CD4-positive, alpha-beta memory T cell (primary cell): ENCODE measurements at regions not wholly inside any gene's neighbourhood (a gene's known extent, or its start where the extent isn't known, plus 50 kb on each side); places are given as distances from the start of the nearest gene placed in this dataset.
A peak's percentile ranks its signal among the peaks of the same experiment; 100 is the strongest.

Experiments
- CTCF ChIA-PET: fragments of 350-600 bp; sonication (Branson Sonifier 250); formaldehyde crosslinking; loops from one replicate; lab custom pipeline; 2021; ENCODE audit warnings: inconsistent platforms; ENCODE audit not compliant: partially characterized antibody; lab: Charles Lee
- POLR2A ChIA-PET: fragments of 350-600 bp; sonication (Branson Sonifier 250); formaldehyde crosslinking; loops from one replicate; lab custom pipeline; 2021; ENCODE audit not compliant: partially characterized antibody; lab: Charles Lee
- DNase-seq, 5 donors: peaks; one replicate each; pipeline versions ENCODE4 v3.0.0 to v3.0.0-alpha.2; 2020 to 2022; ENCODE audit warnings: mixed read lengths in 1 of 5
- H3K27ac ChIP-seq: one replicate; pipeline ENCODE4 v1.7.0; 2013; ENCODE audit warnings: low read depth, low read length
- H3K27me3 ChIP-seq: 2 replicates; pipeline ENCODE4 v1.7.0; 2013; ENCODE audit warnings: mild to moderate bottlenecking, low read length, moderate library complexity; ENCODE audit not compliant: insufficient read depth
- H3K36me3 ChIP-seq: 2 replicates; pipeline ENCODE4 v1.7.0; 2013; ENCODE audit warnings: mild to moderate bottlenecking, low read length, moderate library complexity; ENCODE audit not compliant: insufficient read depth
- H3K4me1 ChIP-seq: 2 replicates; pipeline ENCODE4 v1.7.0; 2013; ENCODE audit warnings: mild to moderate bottlenecking, low read length, moderate library complexity; ENCODE audit not compliant: insufficient read depth
- H3K4me3 ChIP-seq, 2 donors: one replicate each; pipeline ENCODE4 v1.7.0; 2013; ENCODE audit warnings: low read length in 2 of 2, mild to moderate bottlenecking in 1 of 2
- H3K9me3 ChIP-seq, 2 donors: one replicate each; pipeline ENCODE4 v1.7.0; 2013; ENCODE audit warnings: low read length in 2 of 2, control low read depth in 1 of 2; ENCODE audit not compliant: control insufficient read depth in 1 of 2
- H3K27ac Mint-ChIP-seq, 7 donors: one replicate each; pipeline ENCODE4 v1.8.0; 2020 to 2021; ENCODE audit warnings: mixed read lengths in 7 of 7, mild to moderate bottlenecking in 6 of 7, inconsistent platforms in 3 of 7, moderate library complexity in 3 of 7
- H3K27me3 Mint-ChIP-seq, 2 donors: one replicate each; pipeline ENCODE4 v1.8.0; 2020 to 2021; ENCODE audit warnings: mixed read lengths in 2 of 2
- H3K36me3 Mint-ChIP-seq, 2 donors: one replicate each; pipeline ENCODE4 v1.8.0; 2020 to 2021; ENCODE audit warnings: mixed read lengths in 2 of 2, inconsistent platforms in 1 of 2, mild to moderate bottlenecking in 1 of 2
- H3K4me1 Mint-ChIP-seq, 4 donors: one replicate each; pipeline ENCODE4 v1.8.0; 2020 to 2021; ENCODE audit warnings: mixed read lengths in 4 of 4, mild to moderate bottlenecking in 1 of 4
- H3K4me3 Mint-ChIP-seq, 8 donors: one replicate each; pipeline ENCODE4 v1.8.0; 2020 to 2021; ENCODE audit warnings: mixed read lengths in 8 of 8, mild to moderate bottlenecking in 7 of 8, moderate library complexity in 6 of 8, inconsistent platforms in 3 of 8
- H3K9me3 Mint-ChIP-seq, 8 donors: one replicate each; pipeline ENCODE4 v1.8.0; 2020 to 2021; ENCODE audit warnings: mixed read lengths in 8 of 8, mild to moderate bottlenecking in 5 of 8, inconsistent platforms in 3 of 8, moderate library complexity in 1 of 8
- intact Hi-C: fragments of 100-400 bp; cut with micrococcal nuclease; formaldehyde crosslinking; loops from one replicate; pipeline ENCODE4 v1.15.1; 2023

GRCh38 chr2:6577960-6578359 is 287.7 kb downstream of the CMPK2 start:
- CTCF ChIA-PET: no interaction called here
- Mint-ChIP-seq H3K9me3 (peaks cover 0 to 4% (median 0%) of the 10 kb centered on the region in 8 donors), H3K4me3 (no peak overlapping the region), H3K27ac (no peak overlapping the region), H3K36me3 (no peaks in the 10 kb centered on the region), H3K4me1 (no peaks in the 10 kb centered on the region), H3K27me3 (peaks cover 0 to 3% of the 10 kb centered on the region in 2 donors)
- DNase-seq: no peak
- POLR2A ChIA-PET: no interaction called here
- intact Hi-C loops: no loop called here
- Histone ChIP-seq H3K27me3 (no peaks in the 10 kb centered on the region), H3K9me3 (no peaks in the 10 kb centered on the region), H3K4me1 (no peaks in the 10 kb centered on the region), H3K27ac (no peak overlapping the region), H3K36me3 (no peaks in the 10 kb centered on the region), H3K4me3 (no peak overlapping the region)

GRCh38 chr2:6578416-6578815 is 287.3 kb downstream of the CMPK2 start:
- Histone ChIP-seq H3K9me3 (no peaks in the 10 kb centered on the region), H3K4me1 (no peaks in the 10 kb centered on the region), H3K36me3 (no peaks in the 10 kb centered on the region), H3K4me3 (no peak overlapping the region), H3K27ac (no peak overlapping the region), H3K27me3 (no peaks in the 10 kb centered on the region)
- Mint-ChIP-seq H3K27me3 (peaks cover 0 to 3% of the 10 kb centered on the region in 2 donors), H3K4me3 (no peak overlapping the region), H3K9me3 (peaks cover 0 to 4% (median 0%) of the 10 kb centered on the region in 8 donors), H3K27ac (no peak overlapping the region), H3K36me3 (no peaks in the 10 kb centered on the region), H3K4me1 (no peaks in the 10 kb centered on the region)
- CTCF ChIA-PET: no interaction called here
- POLR2A ChIA-PET: no interaction called here
- no peak for DNase-seq
- intact Hi-C loops: no loop called here

- intact Hi-C loops: no loop called here
These were observed 286.4 kb downstream of the CMPK2 start for GRCh38 chr2:6579281-6579680.

DNA sequence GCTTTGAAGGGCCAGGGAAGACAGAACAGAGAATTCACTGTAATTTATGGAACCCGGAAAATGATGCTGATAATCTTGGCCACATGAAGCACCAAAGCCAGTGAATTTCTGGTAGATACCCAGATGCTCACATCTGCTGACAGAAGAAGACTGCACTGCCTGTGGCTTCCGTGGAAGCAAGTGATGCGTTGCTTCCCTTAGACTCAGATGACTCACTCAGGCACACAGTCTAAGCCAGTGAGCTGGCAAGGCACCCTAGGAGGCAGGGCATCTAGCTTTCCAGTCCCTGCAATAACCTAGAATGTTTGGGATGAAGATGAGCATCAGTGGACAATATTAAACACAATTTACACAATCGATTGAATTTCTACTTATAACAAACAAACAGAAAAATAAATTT is 284.7 kb downstream of the CMPK2 start:
- Histone ChIP-seq H3K27ac (no peak overlapping the region), H3K4me3 (no peak overlapping the region), H3K27me3 (no peaks in the 10 kb centered on the region), H3K9me3 (no peaks in the 10 kb centered on the region), H3K36me3 (no peaks in the 10 kb centered on the region), H3K4me1 (no peaks in the 10 kb centered on the region)
- Mint-ChIP-seq H3K27ac (no peak overlapping the region), H3K36me3 (no peaks in the 10 kb centered on the region), H3K27me3 (peaks cover 0 to 3% of the 10 kb centered on the region in 2 donors), H3K4me3 (no peak overlapping the region), H3K4me1 (no peaks in the 10 kb centered on the region), H3K9me3 (peaks cover 0 to 4% (median 0%) of the 10 kb centered on the region in 8 donors)
- POLR2A ChIA-PET: no interaction called here
- intact Hi-C loops: no loop called here
- no peak for DNase-seq
- CTCF ChIA-PET: no interaction called here

More at GRCh38 chr2:6579281-6579680, 286.4 kb downstream of the CMPK2 start:
- no peak overlapping the region for H3K4me3 Mint-ChIP-seq
- ChIA-PET CTCF (no interaction called here), POLR2A (no interaction called here)
- Histone ChIP-seq H3K27me3 (no peaks in the 10 kb centered on the region), H3K4me1 (no peaks in the 10 kb centered on the region), H3K4me3 (no peak overlapping the region), H3K9me3 (no peaks in the 10 kb centered on the region), H3K36me3 (no peaks in the 10 kb centered on the region), H3K27ac (no peak overlapping the region)
- H3K36me3 Mint-ChIP-seq: no peaks in the 10 kb centered on the region
- peaks cover 0 to 4% (median 0%) of the 10 kb centered on the region in 8 donors for H3K9me3 Mint-ChIP-seq
- no peak overlapping the region for H3K27ac Mint-ChIP-seq
- DNase-seq: no peak
- no peaks in the 10 kb centered on the region for H3K4me1 Mint-ChIP-seq
- peaks cover 0 to 3% of the 10 kb centered on the region in 2 donors for H3K27me3 Mint-ChIP-seq

DNA sequence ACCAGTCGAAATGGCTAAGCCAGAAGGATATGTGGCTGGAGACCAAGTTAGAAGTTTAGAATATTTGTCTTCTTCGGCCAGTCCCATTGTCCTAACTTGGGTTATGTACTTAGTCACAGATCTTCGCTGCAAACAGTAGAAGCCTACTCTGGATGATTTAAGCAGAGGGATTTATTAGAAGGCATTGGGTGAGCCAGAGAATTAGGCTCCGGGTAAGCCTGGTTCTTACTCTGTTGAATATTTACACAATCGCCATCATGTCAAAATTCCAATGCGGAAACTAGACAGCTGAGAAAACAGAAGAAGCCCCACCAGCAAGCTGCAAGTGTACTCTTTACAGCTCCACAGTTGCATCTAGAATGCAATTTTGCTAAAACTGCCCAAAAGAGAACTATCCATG is 276.6 kb downstream of the CMPK2 start:
- no peak overlapping the region for H3K4me3 ChIP-seq
- DNase-seq: no peak
- no peaks in the 10 kb centered on the region for H3K4me1 ChIP-seq
- intact Hi-C loops: no loop called here
- Mint-ChIP-seq H3K9me3 (peaks cover 0 to 2% (median 0%) of the 10 kb centered on the region in 8 donors), H3K27me3 (no peaks in the 10 kb centered on the region), H3K4me3 (no peak overlapping the region), H3K27ac (no peak overlapping the region), H3K4me1 (no peaks in the 10 kb centered on the region), H3K36me3 (no peaks in the 10 kb centered on the region)
- no peak overlapping the region for H3K27ac ChIP-seq
- no peaks in the 10 kb centered on the region for H3K36me3 ChIP-seq
- H3K27me3 ChIP-seq: no peaks in the 10 kb centered on the region
- ChIA-PET POLR2A (no interaction called here), CTCF (no interaction called here)
- H3K9me3 ChIP-seq: no peaks in the 10 kb centered on the region

GRCh38 chr2:6590442-6590841 is 275.3 kb downstream of the CMPK2 start:
- H3K27me3 Mint-ChIP-seq: no peaks in the 10 kb centered on the region
- CTCF ChIA-PET: no interaction called here
- H3K9me3 Mint-ChIP-seq: peaks cover 0 to 2% (median 0%) of the 10 kb centered on the region in 8 donors

DNA sequence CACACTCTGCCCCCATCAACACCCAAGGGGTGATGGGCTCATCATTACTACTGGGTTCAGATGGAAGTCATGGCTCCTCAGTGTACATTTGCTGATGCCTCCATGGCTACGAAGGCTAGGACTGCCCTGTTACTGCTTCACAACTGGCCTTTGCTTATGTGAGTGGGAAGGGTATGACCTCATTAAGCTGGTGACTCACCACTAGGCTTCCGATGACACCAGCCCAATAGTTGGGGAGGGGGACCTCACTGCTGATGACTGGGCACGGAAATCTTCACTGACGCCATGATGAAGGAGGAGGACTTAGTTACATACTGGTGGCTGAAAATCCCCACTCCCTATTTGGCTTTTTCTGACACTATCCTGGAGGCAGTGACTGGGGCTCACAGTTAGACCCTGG is 263.2 kb downstream of the CMPK2 start:
- Histone ChIP-seq H3K9me3 (no peaks in the 10 kb centered on the region), H3K4me3 (no peak overlapping the region), H3K27me3 (no peaks in the 10 kb centered on the region), H3K27ac (no peak overlapping the region), H3K4me1 (no peaks in the 10 kb centered on the region), H3K36me3 (no peaks in the 10 kb centered on the region)
- Mint-ChIP-seq H3K36me3 (no peaks in the 10 kb centered on the region), H3K4me1 (no peaks in the 10 kb centered on the region), H3K9me3 (peaks cover 0 to 5% (median 0%) of the 10 kb centered on the region in 8 donors), H3K27ac (no peak overlapping the region), H3K27me3 (no peaks in the 10 kb centered on the region), H3K4me3 (no peak overlapping the region)
- DNase-seq: no peak
- intact Hi-C loops: no loop called here
- CTCF ChIA-PET: no interaction called here
- POLR2A ChIA-PET: no interaction called here

More at GRCh38 chr2:6590442-6590841, 275.3 kb downstream of the CMPK2 start:
- Histone ChIP-seq H3K4me1 (no peaks in the 10 kb centered on the region), H3K4me3 (no peak overlapping the region), H3K27ac (no peak overlapping the region), H3K27me3 (no peaks in the 10 kb centered on the region), H3K36me3 (no peaks in the 10 kb centered on the region), H3K9me3 (no peaks in the 10 kb centered on the region)
- Mint-ChIP-seq H3K27ac (no peak overlapping the region), H3K4me1 (no peaks in the 10 kb centered on the region), H3K36me3 (no peaks in the 10 kb centered on the region), H3K4me3 (peak overlapping the region in 1 of 8 donors; percentile 32)
- no peak for DNase-seq
- intact Hi-C loops: no loop called here
- POLR2A ChIA-PET: no interaction called here
